ENCODE measurements at regions not wholly inside any gene's neighbourhood (a gene's known extent, or its start where the extent isn't known, plus 50 kb on each side); places are given as distances from the start of the nearest gene placed in this dataset.

- peak; percentile 11 for DNase-seq (ENCODE audit: low read depth, low spot score)
Measured at GRCh38 chr2:16615687-16616615, 49.7 kb downstream of the CYRIA start.

GRCh38 chr2:16615246-16615645 is 50.4 kb downstream of the CYRIA start:
- DNase-seq (ENCODE audit: low read depth, low spot score): no peak

- no peak for DNase-seq (ENCODE audit: low read depth, low spot score)
Measured at GRCh38 chr2:16614314-16614860, 51.2 kb downstream of the CYRIA start.

- no peak for DNase-seq (ENCODE audit: low read depth, low spot score)
Measured at GRCh38 chr2:16613539-16614011, 52.1 kb downstream of the CYRIA start.

GRCh38 chr2:16612490-16612889 is 53.1 kb downstream of the CYRIA start:
- DNase-seq (ENCODE audit: low read depth, low spot score): no peak

- DNase-seq (ENCODE audit: low read depth, low spot score): no peak
Measured at GRCh38 chr2:16609786-16610185, 55.8 kb downstream of the CYRIA start.

GRCh38 chr2:16608661-16609643 is 56.7 kb downstream of the CYRIA start:
- peak; percentile 87 for DNase-seq (ENCODE audit: low read depth, low spot score)

GRCh38 chr2:16607301-16607700 is 58.3 kb downstream of the CYRIA start:
- no peak for DNase-seq (ENCODE audit: low read depth, low spot score)

GRCh38 chr2:16604236-16604635 is 61.4 kb downstream of the CYRIA start:
- peak; percentile 27 for DNase-seq (ENCODE audit: low read depth, low spot score)

- no peak for DNase-seq (ENCODE audit: low read depth, low spot score)
Measured at GRCh38 chr2:16591370-16591933, 74.2 kb downstream of the CYRIA start.

GRCh38 chr2:16589465-16589864 is 76.2 kb downstream of the CYRIA start:
- DNase-seq (ENCODE audit: low read depth, low spot score): no peak

- DNase-seq (ENCODE audit: low read depth, low spot score): no peak
Measured at GRCh38 chr2:16588565-16588964, 77.1 kb downstream of the CYRIA start.

GRCh38 chr2:16587601-16588000 is 78.0 kb downstream of the CYRIA start:
- no peak for DNase-seq (ENCODE audit: low read depth, low spot score)

GRCh38 chr2:16584824-16585540 is 80.7 kb downstream of the CYRIA start:
- no peak for DNase-seq (ENCODE audit: low read depth, low spot score)

- DNase-seq (ENCODE audit: low read depth, low spot score): no peak
Measured at GRCh38 chr2:16584084-16584483, 81.5 kb downstream of the CYRIA start.

- DNase-seq (ENCODE audit: low read depth, low spot score): no peak
Measured at GRCh38 chr2:16581241-16581640, 84.4 kb downstream of the CYRIA start.

GRCh38 chr2:16578081-16578480 is 87.6 kb downstream of the CYRIA start:
- DNase-seq (ENCODE audit: low read depth, low spot score): no peak

- DNase-seq (ENCODE audit: low read depth, low spot score): no peak
Measured at GRCh38 chr2:16570516-16570915, 95.1 kb downstream of the CYRIA start.

- DNase-seq (ENCODE audit: low read depth, low spot score): no peak
Measured at GRCh38 chr2:16568998-16569784, 96.4 kb downstream of the CYRIA start.

- no peak for DNase-seq (ENCODE audit: low read depth, low spot score)
Measured at GRCh38 chr2:16566701-16567100, 98.9 kb downstream of the CYRIA start.

Measured in ELF-1 (cell line).